HepG2 (cell line): ENCODE measurements at regions not wholly inside any gene's neighbourhood (a gene's known extent, or its start where the extent isn't known, plus 50 kb on each side); places are given as distances from the start of the nearest gene placed in this dataset.

Experiments
- CBX2 ChIP-seq, 2 experiments: fragments of 200-600 bp in 1 of 2; sonication (generic); formaldehyde crosslinking in 1 of 2; IDR thresholded peaks; 2 replicates each; pipeline versions ENCODE4 v1.7.0 to v1.8.1; 2018 to 2022; ENCODE audit warnings: low read depth in 2 of 2, low read length in 1 of 2, mild to moderate bottlenecking in 1 of 2, missing genetic modification reagents in 1 of 2
- RFX5 ChIP-seq: IDR thresholded peaks from 2 replicates; pipeline ENCODE4 v1.6.1; 2011; ENCODE audit warnings: low read depth, low read length, improper control_type of control experiment
- SNAI1 ChIP-seq: sonication (generic); formaldehyde crosslinking; IDR thresholded peaks from 2 replicates; pipeline ENCODE4 v1.5.0; 2020; ENCODE audit warnings: mild to moderate bottlenecking, missing genetic modification reagents, borderline replicate concordance
- STAT5B ChIP-seq: sonication (generic); formaldehyde crosslinking; IDR thresholded peaks from 2 replicates; pipeline ENCODE4 v1.4.0; 2020; ENCODE audit warnings: missing genetic modification reagents
- TF ChIP-seq, protein P1 (sequence below): sonication (generic); formaldehyde crosslinking; IDR thresholded peaks from 2 replicates; pipeline ENCODE4 v1.5.0; 2020; ENCODE audit warnings: mild to moderate bottlenecking, missing genetic modification reagents, moderate library complexity

DNA sequence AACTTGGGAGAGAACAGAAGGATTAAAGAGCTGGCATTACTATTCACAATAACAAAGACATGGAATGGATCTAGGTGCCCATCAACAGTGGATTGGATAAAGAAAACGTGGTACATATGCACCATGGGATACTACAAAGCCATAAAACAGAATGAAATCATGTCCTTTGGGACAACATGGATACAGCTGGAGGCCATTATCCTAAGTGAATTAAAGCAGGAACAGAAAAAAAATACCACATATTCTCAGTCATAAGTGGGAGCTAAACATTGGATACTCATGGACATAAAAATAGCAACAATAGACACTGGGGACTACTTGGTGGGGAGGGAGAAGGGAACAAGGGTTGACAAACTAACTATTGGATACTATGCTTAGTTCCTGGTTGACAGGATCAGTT, 133.2 kb upstream of the ITGB1 start:
- TF ChIP-seq, protein P1, sequence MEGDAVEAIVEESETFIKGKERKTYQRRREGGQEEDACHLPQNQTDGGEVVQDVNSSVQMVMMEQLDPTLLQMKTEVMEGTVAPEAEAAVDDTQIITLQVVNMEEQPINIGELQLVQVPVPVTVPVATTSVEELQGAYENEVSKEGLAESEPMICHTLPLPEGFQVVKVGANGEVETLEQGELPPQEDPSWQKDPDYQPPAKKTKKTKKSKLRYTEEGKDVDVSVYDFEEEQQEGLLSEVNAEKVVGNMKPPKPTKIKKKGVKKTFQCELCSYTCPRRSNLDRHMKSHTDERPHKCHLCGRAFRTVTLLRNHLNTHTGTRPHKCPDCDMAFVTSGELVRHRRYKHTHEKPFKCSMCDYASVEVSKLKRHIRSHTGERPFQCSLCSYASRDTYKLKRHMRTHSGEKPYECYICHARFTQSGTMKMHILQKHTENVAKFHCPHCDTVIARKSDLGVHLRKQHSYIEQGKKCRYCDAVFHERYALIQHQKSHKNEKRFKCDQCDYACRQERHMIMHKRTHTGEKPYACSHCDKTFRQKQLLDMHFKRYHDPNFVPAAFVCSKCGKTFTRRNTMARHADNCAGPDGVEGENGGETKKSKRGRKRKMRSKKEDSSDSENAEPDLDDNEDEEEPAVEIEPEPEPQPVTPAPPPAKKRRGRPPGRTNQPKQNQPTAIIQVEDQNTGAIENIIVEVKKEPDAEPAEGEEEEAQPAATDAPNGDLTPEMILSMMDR (CRISPR knock-in tag): no peak
- TF ChIP-seq STAT5B (no peak), CBX2 (IDR thresholded peaks at IDR 0.05; ENCODE audit: low read depth, low read length) (no peak), CBX2 (CRISPR knock-in tag; IDR thresholded peaks at IDR 0.05; ENCODE audit: low read depth) (no peak), RFX5 (no peak), SNAI1 (no peak)
